ENCODE measurements at regions not wholly inside any gene's neighbourhood (a gene's known extent, or its start where the extent isn't known, plus 50 kb on each side); places are given as distances from the start of the nearest gene placed in this dataset.

DNA sequence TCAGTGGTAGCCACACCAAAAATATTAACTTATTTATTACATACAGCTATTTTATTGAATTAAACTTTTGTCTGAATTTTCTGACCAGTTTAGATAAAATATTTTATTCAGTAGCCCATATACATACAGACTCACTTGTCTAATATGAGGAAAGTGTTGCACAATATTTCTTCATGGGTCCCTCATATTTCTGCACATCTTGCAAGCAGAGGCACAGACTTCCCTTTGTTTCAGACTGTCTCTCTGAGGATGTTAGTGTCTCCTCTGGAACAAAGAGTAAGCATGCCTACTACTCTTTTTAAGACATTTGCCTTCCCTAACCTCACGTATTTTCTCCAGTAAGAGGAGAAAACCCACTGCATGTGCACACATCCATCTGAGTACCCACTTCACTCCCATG, 81.2 kb downstream of the OR5AK2 start:
- no peak overlapping the region for H2BK20ac ChIP-seq (ENCODE audit: low read length)
- no peak overlapping the region for H3K27ac ChIP-seq (ENCODE audit: low read depth, low read length)
- H3K36me3 ChIP-seq (ENCODE audit: control insufficient read depth in 2 of 4, insufficient read depth in 4 of 4, low read length in 3 of 4), result no peaks in the 10 kb centered on the region
- H2BK5ac ChIP-seq (ENCODE audit: low read depth, low read length), result no peak overlapping the region
- no peak overlapping the region for H3K4ac ChIP-seq (replicated peaks; ENCODE audit: insufficient read length, low read depth, low read length)
- H3K14ac ChIP-seq (ENCODE audit: insufficient read length), result no peak overlapping the region
- H4K5ac ChIP-seq (ENCODE audit: insufficient read length, low read depth, low read length), result no peak overlapping the region
- no peaks in the 10 kb centered on the region for H3K79me2 ChIP-seq (ENCODE audit: control insufficient read depth in 1 of 2, insufficient read depth in 2 of 2, low read length in 2 of 2)
- no peaks in the 10 kb centered on the region; a peak in 1 of 4 replicates for H3K9me3 ChIP-seq (ENCODE audit: insufficient read depth in 2 of 2, low read depth in 1 of 2, low read length in 1 of 2)
- no peak overlapping the region for H2BK12ac ChIP-seq (ENCODE audit: low read depth, low read length)
- H3K4me1 ChIP-seq (replicated peaks in 1 of 4; ENCODE audit: control insufficient read depth in 3 of 4, insufficient read depth in 4 of 4, low read length in 3 of 4), result no peaks in the 10 kb centered on the region
- no peak for DNase-seq (ENCODE audit: low read depth in 1 of 2, low spot score in 2 of 2)
- POLR2A ChIA-PET (ENCODE audit: partially characterized antibody), result no interaction called here
- CTCF ChIA-PET (ENCODE audit: partially characterized antibody), result no interaction called here
- H3K27me3 ChIP-seq (replicated peaks in 1 of 4; ENCODE audit: control insufficient read depth in 3 of 4, extremely low read depth in 1 of 4, insufficient read depth in 3 of 4, low read length in 3 of 4), result no peaks in the 10 kb centered on the region
- H4K91ac ChIP-seq (replicated peaks; ENCODE audit: insufficient read length, low read length), result no peak overlapping the region
- no peak overlapping the region for H3K4me3 ChIP-seq (ENCODE audit: extremely low read depth in 1 of 4, insufficient read depth in 2 of 4, low read depth in 3 of 4, low read length in 4 of 4)
- H3K9ac ChIP-seq (replicated peaks in 1 of 4; ENCODE audit: extremely low read depth in 1 of 4, low read depth in 3 of 4, low read length in 3 of 4), result no peak overlapping the region
- no peak overlapping the region for H3K4me2 ChIP-seq (ENCODE audit: insufficient read depth in 1 of 2, low read depth in 2 of 2, low read length in 2 of 2)
- no peak overlapping the region for H2BK15ac ChIP-seq (ENCODE audit: low read length)
- no peak overlapping the region for H4K8ac ChIP-seq (ENCODE audit: extremely low read depth, insufficient read depth, low read length)
- FAIRE-seq, result no peak
- no peaks in the 10 kb centered on the region for H3K23me2 ChIP-seq (ENCODE audit: low read depth, low read length)
- H2AK5ac ChIP-seq (ENCODE audit: low read depth, low read length), result no peak overlapping the region
- no peak overlapping the region for H2AFZ ChIP-seq (ENCODE audit: low read length)
- WGBS, 2 experiments (ENCODE audit: extremely low coverage in 1 of 2, insufficient coverage in 1 of 2, insufficient read length in 1 of 2, insufficient replicate concordance in 2 of 2, low coverage in 1 of 2, low lambda C conversion rate in 2 of 2, missing lambda C conversion rate in 1 of 2), result 61% methylated on average over 1 of the region's 1 CpG; no CpG with 5 or more reads in 1 of the 2 experiments
- no peaks in the 10 kb centered on the region for H4K20me1 ChIP-seq (replicated peaks in 1 of 2; ENCODE audit: control insufficient read depth in 1 of 2, insufficient read depth in 2 of 2, low read length in 2 of 2)
- H3K23ac ChIP-seq (ENCODE audit: insufficient read length), result no peak overlapping the region
- H3K18ac ChIP-seq (ENCODE audit: extremely low read depth, low read length), result no peak overlapping the region
- H3K56ac ChIP-seq (replicated peaks; ENCODE audit: insufficient read length, low read depth, low read length), result no peak overlapping the region
- H3K79me1 ChIP-seq (ENCODE audit: low read depth, low read length), result no peaks in the 10 kb centered on the region
- no peak overlapping the region for H2BK120ac ChIP-seq (replicated peaks; ENCODE audit: low read depth, low read length)
- TF ChIP-seq CHD2 (IDR thresholded peaks at IDR 0.05; ENCODE audit: low read length) (no peak), CBX8 (IDR thresholded peaks at IDR 0.05; ENCODE audit: borderline replicate concordance, low read depth, low read length) (no peak), PHF8 (conservative IDR thresholded peaks at IDR 0.05; ENCODE audit: low read depth, low read length) (no peak), CREB1 (IDR thresholded peaks at IDR 0.05) (no peak), TBP (IDR thresholded peaks at IDR 0.05; ENCODE audit: low read depth, low read length) (no peak), JUN (IDR thresholded peaks at IDR 0.05; ENCODE audit: low read depth, low read length) (no peak), ZNF274 (IDR thresholded peaks at IDR 0.05; ENCODE audit: borderline replicate concordance, extremely low read depth, low read length) (no peak), SP1 (IDR thresholded peaks at IDR 0.05; ENCODE audit: low read depth, low read length) (no peak), MAFK (IDR thresholded peaks at IDR 0.05; ENCODE audit: low read depth, low read length) (no peak), EGR1 (IDR thresholded peaks at IDR 0.05; ENCODE audit: borderline replicate concordance, low read depth, low read length) (no peak)
- TF ChIP-seq, protein P1, sequence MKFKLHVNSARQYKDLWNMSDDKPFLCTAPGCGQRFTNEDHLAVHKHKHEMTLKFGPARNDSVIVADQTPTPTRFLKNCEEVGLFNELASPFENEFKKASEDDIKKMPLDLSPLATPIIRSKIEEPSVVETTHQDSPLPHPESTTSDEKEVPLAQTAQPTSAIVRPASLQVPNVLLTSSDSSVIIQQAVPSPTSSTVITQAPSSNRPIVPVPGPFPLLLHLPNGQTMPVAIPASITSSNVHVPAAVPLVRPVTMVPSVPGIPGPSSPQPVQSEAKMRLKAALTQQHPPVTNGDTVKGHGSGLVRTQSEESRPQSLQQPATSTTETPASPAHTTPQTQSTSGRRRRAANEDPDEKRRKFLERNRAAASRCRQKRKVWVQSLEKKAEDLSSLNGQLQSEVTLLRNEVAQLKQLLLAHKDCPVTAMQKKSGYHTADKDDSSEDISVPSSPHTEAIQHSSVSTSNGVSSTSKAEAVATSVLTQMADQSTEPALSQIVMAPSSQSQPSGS (IDR thresholded peaks at IDR 0.05; ENCODE audit: low read length), result no peak
